Stimulated activated CD4-positive, alpha-beta T cell treated with anti-CD3 and anti-CD28 coated beads, Interleukin-2, amount 100 ng/mL, for 24 hours (primary cell): ENCODE measurements at regions not wholly inside any gene's neighbourhood (a gene's known extent, or its start where the extent isn't known, plus 50 kb on each side); places are given as distances from the start of the nearest gene placed in this dataset.
"Not testable (repeated sequence)": the region's sequence is repeated elsewhere in the genome, so short reads cannot be mapped to it uniquely, and the experiment has no call there.

ENCODE experiments used
- DNase-seq, 2 donors: peaks; one replicate each; pipeline ENCODE4 v3.0.0-alpha.2; 2020

- no peak for DNase-seq
Observed at GRCh38 chr6:170093658-170094596, 197.0 kb downstream of the DLL1 start.

GRCh38 chr6:170093276-170093657 lies 197.6 kb downstream of the DLL1 start:
- DNase-seq = no peak

GRCh38 chr6:170092826-170093225 lies 198.1 kb downstream of the DLL1 start:
- DNase-seq = no peak

GRCh38 chr6:170091639-170092579 lies 199.0 kb downstream of the DLL1 start:
- no peak for DNase-seq

GRCh38 chr6:170091000-170091638 lies 199.8 kb downstream of the DLL1 start:
- DNase-seq = no peak

GRCh38 chr6:170090561-170090960 lies 200.3 kb downstream of the DLL1 start:
- no peak for DNase-seq

GRCh38 chr6:170089963-170090362 lies 200.9 kb downstream of the DLL1 start:
- peak; percentile 9 to 17 for DNase-seq

GRCh38 chr6:170088582-170088955 lies 202.3 kb downstream of the DLL1 start:
- DNase-seq = peak in 1 of 2 donors; percentile 22

- DNase-seq = peak; percentile 47 to 62
Observed at GRCh38 chr6:170087941-170088581, 202.8 kb downstream of the DLL1 start.

- not testable (repeated sequence) for DNase-seq
Observed at GRCh38 chr6:170087421-170087780, 203.5 kb downstream of the DLL1 start.

GRCh38 chr6:170086639-170087420 lies 204.0 kb downstream of the DLL1 start:
- DNase-seq = peak in 1 of 2 donors; percentile 15

GRCh38 chr6:170085475-170086401 lies 205.1 kb downstream of the DLL1 start:
- peak in 1 of 2 donors; percentile 16 for DNase-seq

GRCh38 chr6:170084166-170084730 lies 206.6 kb downstream of the DLL1 start:
- no peak for DNase-seq

GRCh38 chr6:170083236-170084051 lies 207.4 kb downstream of the DLL1 start:
- no peak for DNase-seq

- no peak for DNase-seq
Observed at GRCh38 chr6:170082531-170083187, 208.2 kb downstream of the DLL1 start.

- DNase-seq = no peak
Observed at GRCh38 chr6:170082067-170082466, 208.8 kb downstream of the DLL1 start.

GRCh38 chr6:170081556-170081955 lies 209.3 kb downstream of the DLL1 start:
- no peak for DNase-seq

GRCh38 chr6:170080828-170081371 lies 210.0 kb downstream of the DLL1 start:
- DNase-seq = no peak
